Loucy (cell line): ENCODE measurements at regions not wholly inside any gene's neighbourhood (a gene's known extent, or its start where the extent isn't known, plus 50 kb on each side); places are given as distances from the start of the nearest gene placed in this dataset.

ENCODE experiments used
- H2AFZ ChIP-seq: fragments of 200-600 bp; sonication (generic); 2 replicates; pipeline ENCODE4 v1.6.0; 2016; ENCODE audit warnings: antibody characterized with exemption, mild to moderate bottlenecking, low read length, moderate library complexity
- H3F3A ChIP-seq: fragments of 200-600 bp; 2 replicates; pipeline ENCODE4 v1.6.0; 2016; ENCODE audit warnings: antibody characterized with exemption, low read depth, mild to moderate bottlenecking
- H3K27me3 ChIP-seq: fragments of 200-600 bp; sonication (generic); 2 replicates; pipeline ENCODE4 v1.6.1; 2014; ENCODE audit warnings: low read length, mild to moderate bottlenecking; ENCODE audit not compliant: insufficient read depth, poor library complexity, severe bottlenecking
- H3K36me3 ChIP-seq: fragments of 200-600 bp; sonication (generic); 2 replicates; pipeline ENCODE4 v1.6.1; 2016; ENCODE audit warnings: low read length; ENCODE audit not compliant: insufficient read depth
- H3K4me1 ChIP-seq: fragments of 200-600 bp; sonication (generic); 2 replicates; pipeline ENCODE4 v1.5.1; 2014; ENCODE audit warnings: low read length, mild to moderate bottlenecking; ENCODE audit not compliant: insufficient read depth, poor library complexity, severe bottlenecking
- H3K4me2 ChIP-seq: fragments of 200-600 bp; sonication (generic); 2 replicates; pipeline ENCODE4 v1.6.0; 2014; ENCODE audit warnings: antibody characterized with exemption, low read length, low read depth, mild to moderate bottlenecking; ENCODE audit not compliant: poor library complexity, severe bottlenecking
- H3K4me3 ChIP-seq: fragments of 200-600 bp; sonication (generic); 2 replicates; pipeline ENCODE4 v1.5.1; 2014; ENCODE audit warnings: low read length, mild to moderate bottlenecking, mixed read lengths; ENCODE audit not compliant: poor library complexity, severe bottlenecking
- H3K79me2 ChIP-seq: fragments of 200-600 bp; sonication (generic); 2 replicates; pipeline ENCODE4 v1.6.1; 2014; ENCODE audit warnings: low read length; ENCODE audit not compliant: insufficient read depth
- H3K9ac ChIP-seq: fragments of 200-600 bp; sonication (generic); 2 replicates; pipeline ENCODE4 v1.6.0; 2014; ENCODE audit warnings: mild to moderate bottlenecking, low read depth, low read length, moderate library complexity; ENCODE audit not compliant: poor library complexity, severe bottlenecking
- H3K9me2 ChIP-seq: fragments of 200-600 bp; sonication (generic); replicated peaks from 2 replicates; pipeline ENCODE4 v1.6.1; 2016; ENCODE audit warnings: low read depth, low read length, mixed read lengths
- H3K9me3 ChIP-seq: fragments of 200-600 bp; sonication (generic); 2 replicates; pipeline ENCODE4 v1.6.1; 2014; ENCODE audit warnings: mild to moderate bottlenecking, antibody characterized with exemption, low read length, low read depth; ENCODE audit not compliant: insufficient read depth
- H4K20me1 ChIP-seq: fragments of 200-600 bp; sonication (generic); 2 replicates; pipeline ENCODE4 v1.6.0; 2014; ENCODE audit warnings: antibody characterized with exemption, low read length, mild to moderate bottlenecking; ENCODE audit not compliant: insufficient read depth, poor library complexity, severe bottlenecking
- CTCF ChIP-seq: fragments of 200-600 bp; sonication (generic); conservative IDR thresholded peaks from 2 replicates; pipeline ENCODE4 v1.5.1; 2014; ENCODE audit warnings: mild to moderate bottlenecking, antibody characterized with exemption, low read length
- EZH2phosphoT487 ChIP-seq: fragments of 200-600 bp; IDR thresholded peaks from 2 replicates; pipeline ENCODE4 v1.6.1; 2018; ENCODE audit warnings: antibody characterized with exemption, mild to moderate bottlenecking, moderate library complexity, borderline replicate concordance

GRCh38 chr2:17289669-17290068, 228.6 kb downstream of the RAD51AP2 start:
- no peak overlapping the region for H2AFZ ChIP-seq
- no peaks in the 10 kb centered on the region for H3K9me3 ChIP-seq
- no peaks in the 10 kb centered on the region for H3K27me3 ChIP-seq
- H3K36me3 ChIP-seq: no peaks in the 10 kb centered on the region
- H3F3A ChIP-seq: no peaks in the 10 kb centered on the region
- no peak overlapping the region for H3K9ac ChIP-seq
- H4K20me1 ChIP-seq: no peaks in the 10 kb centered on the region
- TF ChIP-seq EZH2phosphoT487 (no peak), CTCF (no peak)
- no peak overlapping the region for H3K4me2 ChIP-seq
- H3K79me2 ChIP-seq: no peaks in the 10 kb centered on the region
- H3K4me3 ChIP-seq: no peak overlapping the region
- H3K9me2 ChIP-seq: no peaks in the 10 kb centered on the region
- H3K4me1 ChIP-seq: no peaks in the 10 kb centered on the region

GRCh38 chr2:17287183-17287582, 231.1 kb downstream of the RAD51AP2 start:
- no peaks in the 10 kb centered on the region for H3K36me3 ChIP-seq
- no peak overlapping the region for H3K9ac ChIP-seq
- TF ChIP-seq EZH2phosphoT487 (no peak), CTCF (no peak)
- H3K4me2 ChIP-seq: no peak overlapping the region
- H3K4me1 ChIP-seq: no peaks in the 10 kb centered on the region
- no peaks in the 10 kb centered on the region for H3K9me2 ChIP-seq
- H3K4me3 ChIP-seq: no peak overlapping the region
- H4K20me1 ChIP-seq: no peaks in the 10 kb centered on the region
- no peaks in the 10 kb centered on the region for H3K9me3 ChIP-seq
- H3F3A ChIP-seq: no peaks in the 10 kb centered on the region
- H2AFZ ChIP-seq: no peak overlapping the region
- no peaks in the 10 kb centered on the region for H3K79me2 ChIP-seq
- no peaks in the 10 kb centered on the region for H3K27me3 ChIP-seq

GRCh38 chr2:17282826-17283225, 235.4 kb downstream of the RAD51AP2 start:
- Histone ChIP-seq H2AFZ (no peak overlapping the region), H3K4me3 (no peak overlapping the region), H3K79me2 (no peaks in the 10 kb centered on the region), H3K4me2 (no peak overlapping the region), H3K27me3 (no peaks in the 10 kb centered on the region), H3K9me2 (no peaks in the 10 kb centered on the region), H4K20me1 (no peaks in the 10 kb centered on the region), H3K9me3 (no peaks in the 10 kb centered on the region), H3K9ac (no peak overlapping the region), H3K4me1 (no peaks in the 10 kb centered on the region), H3K36me3 (no peaks in the 10 kb centered on the region), H3F3A (no peaks in the 10 kb centered on the region)
- TF ChIP-seq EZH2phosphoT487: no peak
- TF ChIP-seq CTCF: no peak
